Uterus (tissue), 2 donors: ENCODE measurements at regions not wholly inside any gene's neighbourhood (a gene's known extent, or its start where the extent isn't known, plus 50 kb on each side); places are given as distances from the start of the nearest gene placed in this dataset.

ENCODE experiments used
- CTCF ChIP-seq, 4 experiments: fragments of 200-600 bp in 2 of 4; fragments of 450-650 bp in 2 of 4; sonication (generic) in 2 of 4; IDR thresholded peaks; one replicate each; pipeline ENCODE4 v1.5.1; 2016 to 2019; ENCODE audit warnings: antibody characterized with exemption in 4 of 4, mild to moderate bottlenecking in 2 of 4, moderate library complexity in 1 of 4
- POLR2A ChIP-seq, 2 donors: fragments of 450-650 bp; IDR thresholded peaks; one replicate each; pipeline ENCODE4 v1.6.1; 2016; ENCODE audit warnings: antibody characterized with exemption in 2 of 2, mild to moderate bottlenecking in 1 of 2, moderate library complexity in 1 of 2

- no peak for TF ChIP-seq CTCF (IDR thresholded peaks at IDR 0.05)
- no peak for TF ChIP-seq POLR2A (IDR thresholded peaks at IDR 0.05)
Measured at GRCh38 chr16:26363581-26363980, 671.8 kb downstream of the HS3ST4 start.
